A673 (cell line): ENCODE measurements at regions not wholly inside any gene's neighbourhood (a gene's known extent, or its start where the extent isn't known, plus 50 kb on each side); places are given as distances from the start of the nearest gene placed in this dataset.
"Not testable (repeated sequence)": the region's sequence is repeated elsewhere in the genome, so short reads cannot be mapped to it uniquely, and the experiment has no call there.

Experiments
- BruUV-seq: library from RNA; stranded (reverse); fragments of 400-500 nt; replicated peaks from 2 replicates; lab custom pipeline; 2021; lab: Mats Ljungman, UMichigan
- CTCF ChIA-PET: fragments of 300-600 bp; sonication (Branson Sonifier 250); formaldehyde crosslinking; loops from one replicate; lab custom pipeline; 2022; ENCODE audit warnings: antibody characterized with exemption; lab: Charles Lee
- POLR2A ChIA-PET: fragments of 300-600 bp; sonication (Branson Sonifier 250); formaldehyde crosslinking; loops from one replicate; lab custom pipeline; 2022; ENCODE audit warnings: antibody characterized with exemption; ENCODE audit not compliant: low non-redundant PET; lab: Charles Lee
- DNase-seq: peaks from one replicate; pipeline ENCODE4 v3.0.0-alpha.2; 2015; ENCODE audit warnings: low spot score
- H3K27ac ChIP-seq: fragments of 200-600 bp; sonication (generic); 2 replicates; pipeline ENCODE4 v1.5.1; 2016; ENCODE audit warnings: mixed run types, low read depth, mild to moderate bottlenecking, mixed read lengths, antibody characterized with exemption, low read length; ENCODE audit not compliant: poor library complexity, severe bottlenecking
- H3K27me3 ChIP-seq: fragments of 200-600 bp; sonication (generic); replicated peaks from 2 replicates; pipeline ENCODE4 v1.6.1; 2017; ENCODE audit warnings: mixed run types, low read depth, mild to moderate bottlenecking, mixed read lengths, antibody characterized with exemption, low read length; ENCODE audit not compliant: insufficient read depth, poor library complexity
- H3K36me3 ChIP-seq: fragments of 200-600 bp; sonication (generic); 2 replicates; pipeline ENCODE4 v1.6.1; 2016; ENCODE audit warnings: mixed run types, mild to moderate bottlenecking, mixed read lengths, antibody characterized with exemption, low read length; ENCODE audit not compliant: insufficient read depth, poor library complexity, severe bottlenecking
- H3K4me1 ChIP-seq: fragments of 200-600 bp; sonication (generic); 2 replicates; pipeline ENCODE4 v1.6.1; 2017; ENCODE audit warnings: mixed run types, mild to moderate bottlenecking, mixed read lengths, antibody characterized with exemption, low read length; ENCODE audit not compliant: insufficient read depth, poor library complexity, severe bottlenecking
- H3K4me3 ChIP-seq: fragments of 200-600 bp; sonication (generic); 2 replicates; pipeline ENCODE4 v1.5.1; 2016; ENCODE audit warnings: low read depth, mixed run types, mild to moderate bottlenecking, mixed read lengths, low read length; ENCODE audit not compliant: poor library complexity, severe bottlenecking
- H3K9me3 ChIP-seq: fragments of 200-600 bp; sonication (generic); 2 replicates; pipeline ENCODE4 v1.6.1; 2016; ENCODE audit warnings: mixed run types, low read depth, mild to moderate bottlenecking, mixed read lengths, antibody characterized with exemption, low read length; ENCODE audit not compliant: poor library complexity, severe bottlenecking
- EZH2 ChIP-seq: fragments of 200-600 bp; sonication (generic); IDR thresholded peaks from 2 replicates; pipeline ENCODE4 v1.6.1; 2017; ENCODE audit warnings: borderline replicate concordance, low read depth, mild to moderate bottlenecking, mixed read lengths, antibody characterized with exemption, low read length; ENCODE audit not compliant: poor library complexity, severe bottlenecking
- intact Hi-C: fragments of 100-400 bp; cut with micrococcal nuclease; formaldehyde crosslinking; loops from one replicate; pipeline ENCODE4 v1.10.0; 2022; ENCODE audit not compliant: unreplicated experiment
- TF ChIP-seq, protein P1 (sequence below): fragments of 300-800, 200-600 bp; sonication (generic); conservative IDR thresholded peaks from 2 replicates; pipeline ENCODE4 v1.5.1; 2017; ENCODE audit warnings: low read depth, mild to moderate bottlenecking, antibody characterized with exemption, low read length, moderate library complexity, mixed read lengths

DNA sequence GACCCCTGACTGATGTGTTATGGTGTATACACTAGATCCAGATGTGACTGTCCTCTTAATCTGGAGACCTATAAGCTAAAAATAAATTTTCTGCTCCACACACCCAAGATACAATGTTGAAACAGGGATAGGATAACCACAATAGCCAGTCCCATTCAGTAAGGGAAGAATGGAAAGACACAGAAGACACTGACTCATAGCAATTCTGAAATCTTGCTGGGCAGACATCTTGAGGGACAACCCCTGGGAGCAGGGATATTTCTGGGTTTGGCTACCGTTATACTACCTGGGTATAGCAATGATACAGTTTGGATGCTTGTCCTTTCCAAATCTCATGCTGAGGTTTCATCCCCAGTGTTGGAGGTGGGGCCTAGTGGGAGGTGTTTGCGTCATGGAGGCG lies 93.9 kb downstream of the BUD13 start:
- no TSS peak for BruUV-seq
- Histone ChIP-seq H3K4me3 (no peak overlapping the region), H3K9me3 (no peaks in the 10 kb centered on the region), H3K36me3 (no peaks in the 10 kb centered on the region), H3K27ac (no peak overlapping the region), H3K4me1 (no peaks in the 10 kb centered on the region), H3K27me3 (peaks cover 8% of the 10 kb centered on the region)
- ChIA-PET CTCF (no interaction called here), POLR2A (no interaction called here)
- no peak for DNase-seq
- TF ChIP-seq, protein P1, sequence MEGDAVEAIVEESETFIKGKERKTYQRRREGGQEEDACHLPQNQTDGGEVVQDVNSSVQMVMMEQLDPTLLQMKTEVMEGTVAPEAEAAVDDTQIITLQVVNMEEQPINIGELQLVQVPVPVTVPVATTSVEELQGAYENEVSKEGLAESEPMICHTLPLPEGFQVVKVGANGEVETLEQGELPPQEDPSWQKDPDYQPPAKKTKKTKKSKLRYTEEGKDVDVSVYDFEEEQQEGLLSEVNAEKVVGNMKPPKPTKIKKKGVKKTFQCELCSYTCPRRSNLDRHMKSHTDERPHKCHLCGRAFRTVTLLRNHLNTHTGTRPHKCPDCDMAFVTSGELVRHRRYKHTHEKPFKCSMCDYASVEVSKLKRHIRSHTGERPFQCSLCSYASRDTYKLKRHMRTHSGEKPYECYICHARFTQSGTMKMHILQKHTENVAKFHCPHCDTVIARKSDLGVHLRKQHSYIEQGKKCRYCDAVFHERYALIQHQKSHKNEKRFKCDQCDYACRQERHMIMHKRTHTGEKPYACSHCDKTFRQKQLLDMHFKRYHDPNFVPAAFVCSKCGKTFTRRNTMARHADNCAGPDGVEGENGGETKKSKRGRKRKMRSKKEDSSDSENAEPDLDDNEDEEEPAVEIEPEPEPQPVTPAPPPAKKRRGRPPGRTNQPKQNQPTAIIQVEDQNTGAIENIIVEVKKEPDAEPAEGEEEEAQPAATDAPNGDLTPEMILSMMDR: no peak
- no peak for TF ChIP-seq EZH2
- intact Hi-C loops: no loop called here

DNA sequence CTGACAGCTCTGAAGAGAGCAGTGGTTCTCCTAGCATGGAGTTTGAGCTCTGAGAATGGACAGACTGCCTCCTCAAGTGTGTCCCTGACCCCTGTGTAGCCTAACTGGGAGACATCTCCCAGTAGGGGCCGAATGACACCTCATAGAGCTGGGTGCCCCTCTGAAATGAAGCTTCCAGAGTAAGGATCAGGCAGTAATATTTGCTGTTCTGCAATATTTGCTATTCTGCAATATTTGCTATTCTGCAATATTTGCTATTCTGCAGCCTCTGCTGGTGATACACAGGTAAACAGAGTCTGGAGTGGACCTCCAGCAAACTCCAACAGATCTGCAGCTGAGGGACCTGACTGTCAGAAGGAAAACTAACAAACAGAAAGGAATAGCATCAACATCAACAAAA lies 105.5 kb downstream of the BUD13 start:
- H3K4me1 ChIP-seq, DNase-seq, H3K27ac ChIP-seq, H3K36me3 ChIP-seq, POLR2A ChIA-PET, BruUV-seq, intact Hi-C loops, CTCF ChIA-PET, H3K9me3 ChIP-seq, H3K4me3 ChIP-seq: not testable (repeated sequence)
- peaks cover 44% of the 10 kb centered on the region for H3K27me3 ChIP-seq

DNA sequence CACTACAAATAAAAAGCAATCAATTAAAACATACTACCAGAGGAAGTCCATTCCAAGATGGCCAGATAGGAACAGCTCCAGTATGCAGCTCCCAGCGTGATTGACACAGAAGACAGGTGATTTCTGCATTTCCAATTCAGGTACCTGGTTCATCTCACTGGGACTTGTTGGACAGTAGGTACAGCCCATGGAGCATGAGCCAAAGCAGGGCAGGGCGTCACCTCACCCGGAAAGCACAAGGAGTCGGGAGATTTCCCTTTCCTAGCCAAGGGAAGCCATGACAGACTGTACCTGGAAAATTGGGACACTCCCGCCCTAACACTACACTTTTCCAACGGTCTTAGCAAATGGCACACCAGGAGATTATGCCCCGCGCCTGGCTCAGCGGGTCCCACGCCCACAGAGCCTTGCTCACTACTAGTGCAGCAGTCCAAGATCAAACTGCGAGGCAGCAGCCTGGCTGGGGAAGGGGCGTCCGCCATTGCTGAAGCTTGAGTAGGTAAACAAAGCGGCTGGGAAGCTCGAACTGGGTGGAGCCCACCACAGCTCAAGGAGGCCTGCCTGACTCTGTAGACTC lies 106.0 kb downstream of the BUD13 start:
- H3K9me3 ChIP-seq, H3K4me1 ChIP-seq, POLR2A ChIA-PET, DNase-seq, H3K27ac ChIP-seq, BruUV-seq, intact Hi-C loops, CTCF ChIA-PET, H3K4me3 ChIP-seq, H3K36me3 ChIP-seq: not testable (repeated sequence)
- H3K27me3 ChIP-seq: peaks cover 48% of the 10 kb centered on the region

DNA sequence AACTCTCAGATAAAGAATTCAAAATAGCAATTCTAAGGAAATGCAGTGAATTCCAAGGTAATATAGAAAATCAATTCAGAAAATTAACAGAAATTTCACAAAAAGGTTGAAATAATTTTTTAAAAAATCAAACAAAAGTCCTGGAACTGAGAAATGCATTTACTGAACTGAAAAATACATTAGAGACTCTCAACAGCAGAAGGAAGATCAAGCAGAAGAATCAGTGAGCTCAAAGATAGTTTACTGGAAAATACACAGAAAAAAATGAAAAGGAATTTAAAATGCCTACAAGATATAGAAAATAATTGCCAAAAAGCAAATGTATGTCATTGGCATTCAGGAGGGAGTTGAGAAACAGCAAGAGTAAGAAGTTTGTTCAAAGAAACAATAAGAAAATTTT lies 107.3 kb downstream of the BUD13 start:
- Histone ChIP-seq H3K27me3 (peaks cover 57% of the 10 kb centered on the region), H3K27ac (no peak overlapping the region), H3K36me3 (no peaks in the 10 kb centered on the region), H3K4me1 (no peaks in the 10 kb centered on the region), H3K4me3 (no peak overlapping the region), H3K9me3 (peaks cover 4% of the 10 kb centered on the region)
- TF ChIP-seq, protein P1: no peak
- no peak for TF ChIP-seq EZH2
- BruUV-seq: no TSS peak
- ChIA-PET CTCF (no interaction called here), POLR2A (no interaction called here)
- no peak for DNase-seq
- intact Hi-C loops: no loop called here
